ENCODE measurements at regions not wholly inside any gene's neighbourhood (a gene's known extent, or its start where the extent isn't known, plus 50 kb on each side); places are given as distances from the start of the nearest gene placed in this dataset.
A peak's percentile ranks its signal among the peaks of the same experiment; 100 is the strongest.

- H3K36me3 ChIP-seq (ENCODE audit: control insufficient read depth, insufficient read depth, low read length): peaks cover 27% of the 10 kb centered on the region
- H3K4me3 Mint-ChIP-seq: no peak overlapping the region
- peaks cover 6% of the 10 kb centered on the region for H3K4me1 ChIP-seq (ENCODE audit: control insufficient read depth, insufficient read depth, low read length)
- H3K4me1 Mint-ChIP-seq: peaks cover 9% of the 10 kb centered on the region in 2 donors
- no peaks in the 10 kb centered on the region for H3K27me3 ChIP-seq (ENCODE audit: control insufficient read depth, insufficient read depth, low read length)
- DNase-seq (no peak), ATAC-seq (no peak)
- no peaks in the 10 kb centered on the region for H3K9me3 Mint-ChIP-seq
- H3K27me3 Mint-ChIP-seq (ENCODE audit: low read depth in 2 of 2): no peaks in the 10 kb centered on the region
- intact Hi-C loops (cut with micrococcal nuclease): no loop called here
- 97% methylated on average over 5 of the region's 5 CpGs for WGBS (ENCODE audit: insufficient coverage)
- no peaks in the 10 kb centered on the region for H3K9me3 ChIP-seq (ENCODE audit: control insufficient read depth, insufficient read depth, low read length)
- H3K4me3 ChIP-seq (ENCODE audit: low read length): no peak overlapping the region
- H3K27ac ChIP-seq (ENCODE audit: low read length): no peak overlapping the region
- H3K27ac Mint-ChIP-seq: no peak overlapping the region
- peaks cover 6% of the 10 kb centered on the region for H3K36me3 Mint-ChIP-seq
- TF ChIP-seq, protein P1, sequence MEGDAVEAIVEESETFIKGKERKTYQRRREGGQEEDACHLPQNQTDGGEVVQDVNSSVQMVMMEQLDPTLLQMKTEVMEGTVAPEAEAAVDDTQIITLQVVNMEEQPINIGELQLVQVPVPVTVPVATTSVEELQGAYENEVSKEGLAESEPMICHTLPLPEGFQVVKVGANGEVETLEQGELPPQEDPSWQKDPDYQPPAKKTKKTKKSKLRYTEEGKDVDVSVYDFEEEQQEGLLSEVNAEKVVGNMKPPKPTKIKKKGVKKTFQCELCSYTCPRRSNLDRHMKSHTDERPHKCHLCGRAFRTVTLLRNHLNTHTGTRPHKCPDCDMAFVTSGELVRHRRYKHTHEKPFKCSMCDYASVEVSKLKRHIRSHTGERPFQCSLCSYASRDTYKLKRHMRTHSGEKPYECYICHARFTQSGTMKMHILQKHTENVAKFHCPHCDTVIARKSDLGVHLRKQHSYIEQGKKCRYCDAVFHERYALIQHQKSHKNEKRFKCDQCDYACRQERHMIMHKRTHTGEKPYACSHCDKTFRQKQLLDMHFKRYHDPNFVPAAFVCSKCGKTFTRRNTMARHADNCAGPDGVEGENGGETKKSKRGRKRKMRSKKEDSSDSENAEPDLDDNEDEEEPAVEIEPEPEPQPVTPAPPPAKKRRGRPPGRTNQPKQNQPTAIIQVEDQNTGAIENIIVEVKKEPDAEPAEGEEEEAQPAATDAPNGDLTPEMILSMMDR (IDR thresholded peaks at IDR 0.05): no peak
Measured at GRCh38 chr16:22425847-22426246, 51.4 kb upstream of the CDR2 start.

DNA sequence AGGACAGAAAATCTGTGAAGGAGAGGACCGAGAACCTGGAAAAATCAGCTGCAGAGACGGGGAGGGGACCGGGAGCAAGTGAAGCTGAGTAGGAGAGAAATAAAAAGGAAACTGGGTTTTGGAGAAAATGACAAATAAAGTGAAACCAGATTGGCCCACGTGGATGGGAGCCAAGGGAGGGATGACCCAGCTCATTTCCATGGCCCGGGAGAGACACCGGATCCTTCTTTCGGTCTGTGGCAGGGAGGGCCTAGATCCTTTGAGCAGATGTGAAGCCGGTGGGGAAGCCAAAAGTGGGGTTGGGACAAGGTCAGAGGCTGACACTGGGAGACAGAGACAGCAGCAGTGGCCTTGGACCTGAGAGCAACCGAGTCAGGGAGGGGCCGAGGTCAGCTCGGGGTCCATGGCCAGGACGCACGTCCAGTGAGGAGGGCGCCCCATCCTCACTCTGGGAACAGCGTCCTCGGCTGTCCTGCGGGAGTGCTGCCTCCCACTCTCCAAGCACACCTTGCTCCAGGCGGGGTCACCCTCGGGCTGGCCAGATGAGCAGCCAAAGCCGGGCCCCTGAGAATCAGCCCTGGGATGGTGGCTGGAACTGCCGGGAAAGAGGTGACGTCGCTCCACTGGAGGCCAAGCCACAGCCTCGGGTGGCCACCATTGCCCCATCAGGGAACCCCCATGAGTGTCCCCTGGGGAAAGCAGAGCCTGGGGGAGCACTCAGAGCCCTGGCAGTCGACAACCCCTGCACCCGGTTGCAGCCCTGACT is 50.8 kb upstream of the CDR2 start:
- H3K27me3 ChIP-seq (ENCODE audit: control insufficient read depth, insufficient read depth, low read length): no peaks in the 10 kb centered on the region
- TF ChIP-seq, protein P1 (IDR thresholded peaks at IDR 0.05): no peak
- 96% methylated on average over 26 of the region's 26 CpGs for WGBS (ENCODE audit: insufficient coverage)
- no peaks in the 10 kb centered on the region for H3K9me3 ChIP-seq (ENCODE audit: control insufficient read depth, insufficient read depth, low read length)
- no peak overlapping the region for H3K4me3 ChIP-seq (ENCODE audit: low read length)
- DNase-seq (no peak), ATAC-seq (no peak)
- H3K4me3 Mint-ChIP-seq: no peak overlapping the region
- H3K27ac Mint-ChIP-seq: peak overlapping the region in 1 of 2 donors; percentile 47
- peaks cover 4% of the 10 kb centered on the region in 2 donors for H3K4me1 Mint-ChIP-seq
- intact Hi-C loops (cut with micrococcal nuclease): no loop called here
- peaks cover 27% of the 10 kb centered on the region for H3K36me3 ChIP-seq (ENCODE audit: control insufficient read depth, insufficient read depth, low read length)
- peaks cover 6% of the 10 kb centered on the region for H3K36me3 Mint-ChIP-seq
- no peaks in the 10 kb centered on the region for H3K9me3 Mint-ChIP-seq
- H3K27me3 Mint-ChIP-seq (ENCODE audit: low read depth in 2 of 2): no peaks in the 10 kb centered on the region
- no peak overlapping the region for H3K27ac ChIP-seq (ENCODE audit: low read length)
- peaks cover under 1% of the 10 kb centered on the region for H3K4me1 ChIP-seq (ENCODE audit: control insufficient read depth, insufficient read depth, low read length)

- H3K27me3 ChIP-seq (ENCODE audit: control insufficient read depth, insufficient read depth, low read length): no peaks in the 10 kb centered on the region
- H3K4me3 ChIP-seq (ENCODE audit: low read length): no peak overlapping the region
- DNase-seq: no peak
- Mint-ChIP-seq H3K4me3 (no peak overlapping the region), H3K27ac (peak overlapping the region in 1 of 2 donors; percentile 47), H3K9me3 (no peaks in the 10 kb centered on the region), H3K4me1 (no peaks in the 10 kb centered on the region), H3K36me3 (peaks cover 6% of the 10 kb centered on the region), H3K27me3 (ENCODE audit: low read depth in 2 of 2) (no peaks in the 10 kb centered on the region)
- no peak overlapping the region for H3K27ac ChIP-seq (ENCODE audit: low read length)
- ATAC-seq: peak in 1 of 3 donors; percentile 27
- TF ChIP-seq, protein P1 (IDR thresholded peaks at IDR 0.05): no peak
- no peaks in the 10 kb centered on the region for H3K9me3 ChIP-seq (ENCODE audit: control insufficient read depth, insufficient read depth, low read length)
- peaks cover 34% of the 10 kb centered on the region for H3K36me3 ChIP-seq (ENCODE audit: control insufficient read depth, insufficient read depth, low read length)
- WGBS (ENCODE audit: insufficient coverage): 95% methylated on average over 22 of the region's 22 CpGs
- H3K4me1 ChIP-seq (ENCODE audit: control insufficient read depth, insufficient read depth, low read length): no peaks in the 10 kb centered on the region
- intact Hi-C loops (cut with micrococcal nuclease): no loop called here
Measured at GRCh38 chr16:22424161-22424937, 49.9 kb upstream of the CDR2 start.
